ENCODE measurements at regions not wholly inside any gene's neighbourhood (a gene's known extent, or its start where the extent isn't known, plus 50 kb on each side); places are given as distances from the start of the nearest gene placed in this dataset.

DNA sequence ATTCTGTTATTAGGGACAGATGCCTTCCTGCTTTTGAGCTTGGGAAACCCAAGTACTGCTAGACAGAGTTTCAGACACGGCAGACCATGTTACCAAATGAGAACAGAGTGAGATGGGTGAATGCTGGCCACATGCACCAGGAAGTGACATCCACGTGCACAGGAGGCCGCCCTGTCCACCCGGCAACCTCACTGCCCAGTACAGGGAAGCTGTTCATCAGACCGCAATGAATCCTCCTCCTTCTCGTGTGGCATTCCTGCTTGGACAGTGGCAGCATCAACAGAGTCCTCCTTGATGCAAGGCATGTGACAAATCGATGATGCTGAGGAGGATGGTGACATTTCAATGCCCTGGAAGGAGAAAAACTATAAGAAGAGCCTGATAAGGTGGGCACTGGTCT is 191.0 kb upstream of the SOX1 start:
- Mint-ChIP-seq H3K27ac (ENCODE audit: unreplicated experiment) (no peak overlapping the region), H3K4me1 (ENCODE audit: unreplicated experiment) (no peaks in the 10 kb centered on the region), H3K27me3 (ENCODE audit: unreplicated experiment) (no peaks in the 10 kb centered on the region), H3K9me3 (ENCODE audit: unreplicated experiment) (peaks cover 23% of the 10 kb centered on the region), H3K4me3 (ENCODE audit: unreplicated experiment) (no peak overlapping the region), H3K36me3 (ENCODE audit: unreplicated experiment) (no peaks in the 10 kb centered on the region)
- TF ChIP-seq, protein P1, sequence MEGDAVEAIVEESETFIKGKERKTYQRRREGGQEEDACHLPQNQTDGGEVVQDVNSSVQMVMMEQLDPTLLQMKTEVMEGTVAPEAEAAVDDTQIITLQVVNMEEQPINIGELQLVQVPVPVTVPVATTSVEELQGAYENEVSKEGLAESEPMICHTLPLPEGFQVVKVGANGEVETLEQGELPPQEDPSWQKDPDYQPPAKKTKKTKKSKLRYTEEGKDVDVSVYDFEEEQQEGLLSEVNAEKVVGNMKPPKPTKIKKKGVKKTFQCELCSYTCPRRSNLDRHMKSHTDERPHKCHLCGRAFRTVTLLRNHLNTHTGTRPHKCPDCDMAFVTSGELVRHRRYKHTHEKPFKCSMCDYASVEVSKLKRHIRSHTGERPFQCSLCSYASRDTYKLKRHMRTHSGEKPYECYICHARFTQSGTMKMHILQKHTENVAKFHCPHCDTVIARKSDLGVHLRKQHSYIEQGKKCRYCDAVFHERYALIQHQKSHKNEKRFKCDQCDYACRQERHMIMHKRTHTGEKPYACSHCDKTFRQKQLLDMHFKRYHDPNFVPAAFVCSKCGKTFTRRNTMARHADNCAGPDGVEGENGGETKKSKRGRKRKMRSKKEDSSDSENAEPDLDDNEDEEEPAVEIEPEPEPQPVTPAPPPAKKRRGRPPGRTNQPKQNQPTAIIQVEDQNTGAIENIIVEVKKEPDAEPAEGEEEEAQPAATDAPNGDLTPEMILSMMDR (IDR thresholded peaks at IDR 0.05), result no peak
- peak; percentile 68 for DNase-seq (ENCODE audit: extremely low spot score, unreplicated experiment)

DNA sequence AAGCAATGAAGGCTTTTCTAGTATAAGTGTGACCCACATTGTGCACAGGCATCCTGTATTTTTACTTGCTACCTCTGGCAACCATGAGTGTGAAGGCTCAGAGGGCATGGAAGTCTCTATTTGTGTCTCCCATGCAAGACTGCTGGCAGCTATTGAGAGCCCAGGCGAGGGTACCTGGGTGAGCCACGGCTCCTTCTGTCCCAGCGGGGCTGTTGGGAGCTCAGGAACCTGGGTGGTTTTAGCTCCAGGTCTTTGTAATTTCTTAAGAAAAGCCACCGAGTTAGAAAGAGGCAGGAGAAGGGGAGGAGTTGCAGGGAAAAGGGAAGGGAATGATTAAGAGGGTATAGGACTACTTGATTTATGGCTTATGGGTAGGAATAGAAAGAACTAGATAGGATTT is 190.4 kb upstream of the SOX1 start:
- Mint-ChIP-seq H3K9me3 (ENCODE audit: unreplicated experiment) (peaks cover 27% of the 10 kb centered on the region), H3K4me3 (ENCODE audit: unreplicated experiment) (no peak overlapping the region), H3K36me3 (ENCODE audit: unreplicated experiment) (no peaks in the 10 kb centered on the region), H3K4me1 (ENCODE audit: unreplicated experiment) (no peaks in the 10 kb centered on the region), H3K27ac (ENCODE audit: unreplicated experiment) (no peak overlapping the region), H3K27me3 (ENCODE audit: unreplicated experiment) (no peaks in the 10 kb centered on the region)
- DNase-seq (ENCODE audit: extremely low spot score, unreplicated experiment), result peak; percentile 62
- TF ChIP-seq, protein P1 (IDR thresholded peaks at IDR 0.05), result no peak

DNA sequence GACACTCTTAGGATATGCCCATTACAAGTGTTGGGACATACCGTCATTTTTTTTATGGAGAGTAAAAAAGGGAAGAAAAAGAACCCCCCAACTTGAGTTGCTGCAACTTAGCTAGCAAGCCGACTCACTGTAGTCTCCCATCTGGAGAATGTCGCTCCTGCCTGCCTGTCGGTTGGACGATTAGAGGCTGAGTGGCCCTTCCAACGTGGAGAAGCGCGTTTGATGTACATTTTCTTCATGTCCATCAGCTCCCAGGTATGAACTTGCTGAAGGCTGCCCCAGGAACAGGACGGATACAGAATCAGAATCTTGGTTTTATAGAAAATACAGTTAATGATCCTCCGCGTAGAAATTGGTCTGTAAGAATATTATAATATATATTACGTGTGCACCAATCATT is 189.0 kb upstream of the SOX1 start:
- H3K27ac Mint-ChIP-seq (ENCODE audit: unreplicated experiment), result no peak overlapping the region
- peaks cover 29% of the 10 kb centered on the region for H3K9me3 Mint-ChIP-seq (ENCODE audit: unreplicated experiment)
- DNase-seq (ENCODE audit: extremely low spot score, unreplicated experiment), result no peak
- no peaks in the 10 kb centered on the region for H3K4me1 Mint-ChIP-seq (ENCODE audit: unreplicated experiment)
- no peaks in the 10 kb centered on the region for H3K27me3 Mint-ChIP-seq (ENCODE audit: unreplicated experiment)
- H3K4me3 Mint-ChIP-seq (ENCODE audit: unreplicated experiment), result no peak overlapping the region
- no peaks in the 10 kb centered on the region for H3K36me3 Mint-ChIP-seq (ENCODE audit: unreplicated experiment)
- TF ChIP-seq, protein P1 (IDR thresholded peaks at IDR 0.05), result no peak

DNA sequence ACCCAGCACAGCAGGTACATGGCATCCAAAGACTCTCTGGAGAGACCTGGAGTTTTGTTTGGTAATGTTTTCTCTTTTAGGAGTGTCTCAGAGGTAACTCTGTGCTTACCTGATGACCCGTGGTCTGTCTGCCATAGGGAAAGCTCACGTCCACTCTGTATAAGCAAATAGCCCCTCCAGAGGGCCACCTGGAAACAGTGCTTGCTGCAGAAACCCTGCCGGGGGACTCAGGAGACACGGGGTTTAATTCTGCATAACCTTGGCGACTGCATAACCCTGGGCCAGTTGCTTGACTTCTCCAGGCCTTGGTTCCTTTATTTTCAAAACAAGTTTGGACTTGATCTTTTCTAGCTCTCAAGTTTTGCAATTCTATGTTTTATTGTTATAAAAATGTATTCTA is 187.2 kb upstream of the SOX1 start:
- TF ChIP-seq, protein P1 (IDR thresholded peaks at IDR 0.05), result no peak
- H3K27ac Mint-ChIP-seq (ENCODE audit: unreplicated experiment), result no peak overlapping the region
- DNase-seq (ENCODE audit: extremely low spot score, unreplicated experiment), result peak; percentile 62
- no peaks in the 10 kb centered on the region for H3K36me3 Mint-ChIP-seq (ENCODE audit: unreplicated experiment)
- no peaks in the 10 kb centered on the region for H3K4me1 Mint-ChIP-seq (ENCODE audit: unreplicated experiment)
- peaks cover 22% of the 10 kb centered on the region for H3K9me3 Mint-ChIP-seq (ENCODE audit: unreplicated experiment)
- no peak overlapping the region for H3K4me3 Mint-ChIP-seq (ENCODE audit: unreplicated experiment)
- no peaks in the 10 kb centered on the region for H3K27me3 Mint-ChIP-seq (ENCODE audit: unreplicated experiment)

DNA sequence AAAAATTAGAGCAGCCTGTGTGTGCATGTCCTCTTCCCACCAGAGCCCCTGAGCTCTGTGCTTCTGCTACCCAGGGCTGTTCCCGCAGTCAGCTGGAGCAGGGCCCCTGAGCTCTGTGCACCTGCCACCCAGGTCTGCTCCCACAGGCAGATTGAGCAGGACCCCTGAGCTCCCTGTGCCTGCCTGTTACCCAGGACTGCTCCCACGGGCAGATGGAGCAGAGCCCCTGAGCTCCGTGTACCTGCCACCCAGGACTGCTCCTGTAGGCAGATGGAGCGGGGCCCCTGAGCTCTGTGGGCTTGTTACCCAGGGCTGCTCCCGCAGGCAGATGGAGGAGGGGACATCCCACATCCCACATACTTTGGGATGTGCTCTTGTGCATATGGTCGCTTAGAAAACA is 186.8 kb upstream of the SOX1 start:
- TF ChIP-seq, protein P1 (IDR thresholded peaks at IDR 0.05), result no peak
- peak; percentile 70 for DNase-seq (ENCODE audit: extremely low spot score, unreplicated experiment)
- Mint-ChIP-seq H3K27me3 (ENCODE audit: unreplicated experiment) (no peaks in the 10 kb centered on the region), H3K27ac (ENCODE audit: unreplicated experiment) (no peak overlapping the region), H3K36me3 (ENCODE audit: unreplicated experiment) (no peaks in the 10 kb centered on the region), H3K9me3 (ENCODE audit: unreplicated experiment) (peaks cover 20% of the 10 kb centered on the region), H3K4me1 (ENCODE audit: unreplicated experiment) (no peaks in the 10 kb centered on the region), H3K4me3 (ENCODE audit: unreplicated experiment) (no peak overlapping the region)

All from osteocyte (in vitro differentiated cells).